Upper lobe of left lung (tissue), 4 donors: ENCODE measurements at regions not wholly inside any gene's neighbourhood (a gene's known extent, or its start where the extent isn't known, plus 50 kb on each side); places are given as distances from the start of the nearest gene placed in this dataset.

Experiments used
- CTCF ChIP-seq, 6 experiments: fragments of 450-650 bp in 4 of 6; fragments of 200-600 bp in 2 of 6; sonication (generic) in 2 of 6; IDR thresholded peaks; one replicate each; pipeline ENCODE4 v1.5.1; 2016 to 2019; ENCODE audit warnings: antibody characterized with exemption in 6 of 6
- POLR2A ChIP-seq, 4 donors: fragments of 450-650 bp; IDR thresholded peaks; one replicate each; pipeline ENCODE4 v1.5.1; 2016 to 2017; ENCODE audit warnings: antibody characterized with exemption in 4 of 4, mild to moderate bottlenecking in 2 of 4
- POLR2AphosphoS5 ChIP-seq, 2 donors: sonication (generic); formaldehyde crosslinking; IDR thresholded peaks; one replicate each; pipeline ENCODE4 v1.5.1; 2017; ENCODE audit warnings: antibody characterized with exemption in 2 of 2

GRCh38 chr7:41161041-41161587 lies 541.8 kb downstream of the INHBA start:
- TF ChIP-seq CTCF (IDR thresholded peaks at IDR 0.05) (no peak), POLR2A (IDR thresholded peaks at IDR 0.05) (no peak), POLR2AphosphoS5 (IDR thresholded peaks at IDR 0.05) (no peak)
